Natural killer cell (primary cell): ENCODE measurements at regions not wholly inside any gene's neighbourhood (a gene's known extent, or its start where the extent isn't known, plus 50 kb on each side); places are given as distances from the start of the nearest gene placed in this dataset.

Experiments used
- ATAC-seq, 3 donors: fragments of 150-1000 bp in 2 of 3; fragments of 200-7000 bp in 1 of 3; cut with Tn5 transposase; 1 replicate in 1 of 3; 2 replicates in 2 of 3; pipeline ENCODE4 v1.10.0; 2021; ENCODE audit warnings: mild to moderate bottlenecking in 2 of 3, moderate library complexity in 2 of 3
- DNase-seq, 2 donors: peaks; one replicate each; pipeline versions ENCODE4 v3.0.0 to v3.0.0-alpha.2; 2013 to 2021; ENCODE audit warnings: mixed read lengths in 1 of 2
- H3K27ac ChIP-seq: one replicate; pipeline ENCODE4 v1.5.1; 2013; ENCODE audit warnings: mild to moderate bottlenecking, low read length
- H3K27me3 ChIP-seq: one replicate; pipeline ENCODE4 v1.6.1; 2013; ENCODE audit warnings: low read length; ENCODE audit not compliant: control insufficient read depth, insufficient read depth
- H3K36me3 ChIP-seq: one replicate; pipeline ENCODE4 v1.6.1; 2013; ENCODE audit warnings: low read length; ENCODE audit not compliant: control insufficient read depth, insufficient read depth
- H3K4me1 ChIP-seq: one replicate; pipeline ENCODE4 v1.6.1; 2013; ENCODE audit warnings: low read length; ENCODE audit not compliant: control insufficient read depth, insufficient read depth
- H3K4me3 ChIP-seq: one replicate; pipeline ENCODE4 v1.5.1; 2013; ENCODE audit warnings: low read length
- H3K9me3 ChIP-seq: one replicate; pipeline ENCODE4 v1.6.1; 2013; ENCODE audit warnings: low read length; ENCODE audit not compliant: control insufficient read depth, insufficient read depth
- H3K27ac Mint-ChIP-seq, 2 donors: one replicate each; pipeline ENCODE4 v1.8.0; 2022; ENCODE audit warnings: mild to moderate bottlenecking in 2 of 2, mixed read lengths in 2 of 2, moderate library complexity in 1 of 2
- H3K27me3 Mint-ChIP-seq, 2 donors: one replicate each; pipeline ENCODE4 v1.8.0; 2022; ENCODE audit warnings: low read depth in 2 of 2, mixed read lengths in 2 of 2
- H3K36me3 Mint-ChIP-seq: one replicate; pipeline ENCODE4 v1.8.0; 2022; ENCODE audit warnings: mixed read lengths
- H3K4me1 Mint-ChIP-seq, 2 donors: one replicate each; pipeline ENCODE4 v1.8.0; 2022; ENCODE audit warnings: mixed read lengths in 2 of 2
- H3K4me3 Mint-ChIP-seq: one replicate; pipeline ENCODE4 v1.8.0; 2022; ENCODE audit warnings: mild to moderate bottlenecking, moderate library complexity, mixed read lengths
- H3K9me3 Mint-ChIP-seq, 2 donors: one replicate each; pipeline ENCODE4 v1.8.0; 2022; ENCODE audit warnings: mixed read lengths in 2 of 2
- WGBS: methylation state at CpG from one replicate; pipeline ENCODE4 v1.1.7; 2013; ENCODE audit warnings: missing lambda C conversion rate; ENCODE audit not compliant: insufficient coverage; 5-methylcytosine and 5-hydroxymethylcytosine counted together
- intact Hi-C: fragments of 100-400 bp; cut with micrococcal nuclease; formaldehyde crosslinking; loops from one replicate; pipeline ENCODE4 v1.14.2; 2022
- TF ChIP-seq, protein P1 (sequence below): fragments of 200-600 bp; IDR thresholded peaks from one replicate; pipeline ENCODE4 v1.8.0; 2022; ENCODE audit warnings: antibody characterized with exemption

DNA sequence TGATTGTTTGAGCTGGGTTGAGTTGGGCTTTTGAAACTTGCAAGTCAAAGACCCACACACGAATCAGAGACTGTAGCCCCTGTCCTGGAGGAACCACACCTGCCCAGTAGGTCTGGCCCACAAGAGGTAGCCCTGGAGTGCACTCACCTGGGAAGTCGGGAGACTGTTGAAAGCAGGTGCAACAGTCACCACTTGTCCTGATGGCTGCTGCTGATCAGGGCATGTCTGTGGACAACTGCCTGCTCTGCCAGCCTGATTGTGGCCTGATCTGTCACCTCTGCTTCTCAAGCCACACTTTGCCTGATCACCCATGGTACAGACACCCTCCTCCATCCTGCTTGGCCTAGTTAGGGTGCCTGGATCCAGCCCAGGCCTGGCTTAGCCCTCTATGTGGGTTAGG lies 105.0 kb upstream of the HAAO start:
- Histone ChIP-seq H3K27me3 (no peaks in the 10 kb centered on the region), H3K9me3 (no peaks in the 10 kb centered on the region), H3K4me3 (no peak overlapping the region), H3K27ac (no peak overlapping the region), H3K36me3 (no peaks in the 10 kb centered on the region), H3K4me1 (no peaks in the 10 kb centered on the region)
- 88% methylated on average over 2 of the region's 2 CpGs for WGBS
- TF ChIP-seq, protein P1, sequence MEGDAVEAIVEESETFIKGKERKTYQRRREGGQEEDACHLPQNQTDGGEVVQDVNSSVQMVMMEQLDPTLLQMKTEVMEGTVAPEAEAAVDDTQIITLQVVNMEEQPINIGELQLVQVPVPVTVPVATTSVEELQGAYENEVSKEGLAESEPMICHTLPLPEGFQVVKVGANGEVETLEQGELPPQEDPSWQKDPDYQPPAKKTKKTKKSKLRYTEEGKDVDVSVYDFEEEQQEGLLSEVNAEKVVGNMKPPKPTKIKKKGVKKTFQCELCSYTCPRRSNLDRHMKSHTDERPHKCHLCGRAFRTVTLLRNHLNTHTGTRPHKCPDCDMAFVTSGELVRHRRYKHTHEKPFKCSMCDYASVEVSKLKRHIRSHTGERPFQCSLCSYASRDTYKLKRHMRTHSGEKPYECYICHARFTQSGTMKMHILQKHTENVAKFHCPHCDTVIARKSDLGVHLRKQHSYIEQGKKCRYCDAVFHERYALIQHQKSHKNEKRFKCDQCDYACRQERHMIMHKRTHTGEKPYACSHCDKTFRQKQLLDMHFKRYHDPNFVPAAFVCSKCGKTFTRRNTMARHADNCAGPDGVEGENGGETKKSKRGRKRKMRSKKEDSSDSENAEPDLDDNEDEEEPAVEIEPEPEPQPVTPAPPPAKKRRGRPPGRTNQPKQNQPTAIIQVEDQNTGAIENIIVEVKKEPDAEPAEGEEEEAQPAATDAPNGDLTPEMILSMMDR, result no peak
- Mint-ChIP-seq H3K36me3 (no peaks in the 10 kb centered on the region), H3K4me1 (no peaks in the 10 kb centered on the region), H3K27me3 (no peaks in the 10 kb centered on the region), H3K9me3 (no peaks in the 10 kb centered on the region), H3K27ac (no peak overlapping the region), H3K4me3 (no peak overlapping the region)
- DNase-seq, result no peak
- intact Hi-C loops, result no loop called here
- no peak for ATAC-seq

DNA sequence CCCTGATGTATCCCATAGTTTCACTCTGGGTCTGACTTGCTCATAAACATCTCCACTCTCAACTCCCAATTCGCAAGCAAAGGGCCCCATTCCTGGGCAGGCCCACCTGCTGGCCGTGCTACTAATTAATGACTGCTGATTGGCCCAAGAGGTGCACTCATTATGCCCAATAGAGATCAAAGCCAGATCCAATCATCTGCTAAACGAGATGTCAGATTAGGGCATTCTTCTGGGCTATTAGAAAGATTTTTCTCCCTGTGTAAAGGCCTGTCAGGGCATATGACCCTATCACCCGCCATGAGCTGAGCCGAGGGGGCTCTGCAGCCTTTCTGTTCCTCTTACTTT lies 103.4 kb upstream of the HAAO start:
- WGBS, result 90% methylated on average over 5 of the region's 5 CpGs
- no peaks in the 10 kb centered on the region for H3K9me3 Mint-ChIP-seq
- TF ChIP-seq, protein P1, result no peak
- no peak overlapping the region for H3K27ac Mint-ChIP-seq
- intact Hi-C loops, result no loop called here
- Histone ChIP-seq H3K27ac (no peak overlapping the region), H3K36me3 (no peaks in the 10 kb centered on the region), H3K4me1 (no peaks in the 10 kb centered on the region), H3K27me3 (no peaks in the 10 kb centered on the region), H3K9me3 (no peaks in the 10 kb centered on the region), H3K4me3 (no peak overlapping the region)
- no peaks in the 10 kb centered on the region for H3K36me3 Mint-ChIP-seq
- ATAC-seq, result no peak
- DNase-seq, result no peak
- no peaks in the 10 kb centered on the region for H3K4me1 Mint-ChIP-seq
- H3K4me3 Mint-ChIP-seq, result no peak overlapping the region
- peaks cover 3 to 5% of the 10 kb centered on the region in 2 donors for H3K27me3 Mint-ChIP-seq

DNA sequence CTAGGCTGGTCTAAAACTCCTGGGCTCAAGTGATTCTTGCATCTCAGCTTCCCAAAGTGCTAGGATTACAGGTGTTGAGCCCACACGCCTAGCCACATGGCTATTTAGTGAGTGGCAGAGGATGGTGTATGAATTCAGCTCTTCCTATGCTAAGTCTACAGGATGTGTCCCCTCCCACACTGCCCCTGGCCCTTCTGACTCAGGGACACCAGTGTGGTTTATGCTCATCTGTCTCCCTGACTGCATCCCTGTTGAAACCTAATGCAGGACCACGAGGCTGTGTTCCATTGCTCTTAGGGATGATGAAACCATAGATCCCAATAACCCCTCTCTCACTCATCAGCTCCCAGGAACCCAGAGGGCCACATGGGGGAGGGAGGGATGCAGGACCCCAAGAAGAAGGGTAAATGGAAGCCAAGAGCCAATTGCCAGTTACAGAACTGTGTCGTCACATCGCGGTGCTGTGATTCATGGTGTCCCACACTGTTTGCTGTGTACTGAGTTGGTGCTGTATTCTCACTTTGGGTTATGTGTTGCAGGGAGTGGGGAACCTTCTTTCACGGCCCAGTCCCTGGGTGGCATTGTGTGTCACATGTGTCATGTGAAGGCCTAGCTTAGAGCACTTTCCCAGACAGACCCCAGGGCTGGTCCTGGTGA lies 102.9 kb upstream of the HAAO start:
- no peak overlapping the region for H3K27ac Mint-ChIP-seq
- H3K27me3 Mint-ChIP-seq, result peaks cover 4 to 6% of the 10 kb centered on the region in 2 donors
- H3K9me3 Mint-ChIP-seq, result no peaks in the 10 kb centered on the region
- H3K4me1 Mint-ChIP-seq, result no peaks in the 10 kb centered on the region
- H3K36me3 Mint-ChIP-seq, result no peaks in the 10 kb centered on the region
- H3K27me3 ChIP-seq, result no peaks in the 10 kb centered on the region
- ATAC-seq (no peak), DNase-seq (no peak)
- no peak overlapping the region for H3K4me3 ChIP-seq
- no peaks in the 10 kb centered on the region for H3K36me3 ChIP-seq
- no peak overlapping the region for H3K4me3 Mint-ChIP-seq
- 96% methylated on average over 5 of the region's 6 CpGs for WGBS
- no peak overlapping the region for H3K27ac ChIP-seq
- no peaks in the 10 kb centered on the region for H3K9me3 ChIP-seq
- intact Hi-C loops, result no loop called here
- TF ChIP-seq, protein P1, result no peak
- no peaks in the 10 kb centered on the region for H3K4me1 ChIP-seq

DNA sequence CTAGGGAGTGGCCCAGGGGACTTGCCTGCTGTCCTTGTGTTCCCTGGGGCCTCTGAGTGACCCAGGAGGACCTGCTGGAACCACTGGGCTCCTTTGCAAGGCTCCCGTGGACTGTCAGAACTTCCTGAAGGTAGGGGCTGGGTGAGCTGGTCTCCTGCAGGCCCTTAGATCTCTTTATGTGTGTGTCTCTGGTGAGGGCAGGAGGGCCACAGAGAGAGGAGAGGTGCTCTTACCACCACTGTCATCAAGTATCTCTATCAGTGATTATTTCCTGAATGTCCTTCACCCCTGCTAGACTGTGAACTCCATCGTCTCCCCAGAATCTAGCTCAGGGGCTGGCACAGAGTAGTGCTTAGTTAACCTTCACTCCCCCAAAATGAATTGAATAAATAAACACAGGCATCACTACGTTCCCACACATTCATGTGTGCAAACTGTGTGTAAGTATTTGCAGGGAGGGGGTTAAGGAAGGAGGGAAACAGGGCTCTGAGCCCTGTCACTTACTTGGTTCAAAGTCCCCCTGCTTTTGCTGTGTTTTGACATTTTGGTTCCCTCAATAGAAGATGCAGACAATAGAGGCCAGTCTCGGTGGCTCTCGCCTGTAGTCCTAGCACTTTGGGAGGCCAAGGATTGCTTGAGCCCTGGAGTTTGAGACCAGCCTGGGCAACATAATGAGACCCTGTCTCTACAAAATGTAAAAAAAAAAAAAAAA lies 100.8 kb upstream of the HAAO start:
- H3K27ac Mint-ChIP-seq, result no peak overlapping the region
- TF ChIP-seq, protein P1, result no peak
- H3K27me3 ChIP-seq, result no peaks in the 10 kb centered on the region
- intact Hi-C loops, result no loop called here
- H3K9me3 ChIP-seq, result no peaks in the 10 kb centered on the region
- H3K9me3 Mint-ChIP-seq, result no peaks in the 10 kb centered on the region
- no peaks in the 10 kb centered on the region for H3K4me1 Mint-ChIP-seq
- 88% methylated on average over 4 of the region's 5 CpGs for WGBS
- no peak for ATAC-seq
- H3K36me3 Mint-ChIP-seq, result no peaks in the 10 kb centered on the region
- H3K4me3 Mint-ChIP-seq, result no peak overlapping the region
- DNase-seq, result no peak
- H3K36me3 ChIP-seq, result no peaks in the 10 kb centered on the region
- peaks cover 4 to 6% of the 10 kb centered on the region in 2 donors for H3K27me3 Mint-ChIP-seq
- H3K27ac ChIP-seq, result no peak overlapping the region
- no peaks in the 10 kb centered on the region for H3K4me1 ChIP-seq
- H3K4me3 ChIP-seq, result no peak overlapping the region
